ENCODE measurements at regions not wholly inside any gene's neighbourhood (a gene's known extent, or its start where the extent isn't known, plus 50 kb on each side); places are given as distances from the start of the nearest gene placed in this dataset.

DNA sequence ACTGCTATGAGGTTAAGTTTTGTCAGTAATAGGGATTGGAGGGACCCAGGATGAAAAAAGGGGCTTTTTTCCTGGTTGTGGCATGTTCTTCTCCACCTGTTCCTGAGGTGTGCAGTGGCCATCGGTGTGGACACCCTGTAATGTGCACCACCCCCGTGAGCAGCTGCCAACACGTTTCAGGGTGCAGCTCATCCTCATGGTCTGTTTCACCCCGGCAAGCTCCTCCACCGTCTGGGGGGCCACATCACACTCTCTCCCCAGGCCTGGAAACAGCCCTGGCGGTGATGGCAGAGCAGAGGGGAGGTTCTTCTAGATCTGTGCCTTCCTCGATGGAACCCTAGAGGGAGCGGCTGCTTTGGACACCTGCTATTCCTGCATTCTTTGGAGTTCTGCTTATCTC, 435.4 kb downstream of the MATN1 start:
- TF ChIP-seq ARNT (IDR thresholded peaks at IDR 0.05): no peak
- TF ChIP-seq SUZ12 (IDR thresholded peaks at IDR 0.05): no peak
- no peak for TF ChIP-seq L3MBTL2 (conservative IDR thresholded peaks at IDR 0.05)
- no peak for TF ChIP-seq FOXM1 (IDR thresholded peaks at IDR 0.05; ENCODE audit: borderline replicate concordance)
- no peak for TF ChIP-seq ELF4 (IDR thresholded peaks at IDR 0.05)
- TF ChIP-seq FOXA1 (IDR thresholded peaks at IDR 0.05): no peak
